ENCODE measurements at regions not wholly inside any gene's neighbourhood (a gene's known extent, or its start where the extent isn't known, plus 50 kb on each side); places are given as distances from the start of the nearest gene placed in this dataset.
"Not testable (repeated sequence)": the region's sequence is repeated elsewhere in the genome, so short reads cannot be mapped to it uniquely, and the experiment has no call there.

- DNase-seq: not testable (repeated sequence)
Observed at GRCh38 chr6:100223952-100224351, 229.9 kb upstream of the MCHR2 start.

- no peak for DNase-seq
Observed at GRCh38 chr6:100220543-100220942, 226.5 kb upstream of the MCHR2 start.

- peak; percentile 12 for DNase-seq
Observed at GRCh38 chr6:100217225-100218012, 223.4 kb upstream of the MCHR2 start.

- no peak for DNase-seq
Observed at GRCh38 chr6:100216760-100217159, 222.7 kb upstream of the MCHR2 start.

- no peak for DNase-seq
Observed at GRCh38 chr6:100212131-100212530, 218.1 kb upstream of the MCHR2 start.

- no peak for DNase-seq
Observed at GRCh38 chr6:100210137-100211117, 216.4 kb upstream of the MCHR2 start.

GRCh38 chr6:100209323-100210136 lies 215.5 kb upstream of the MCHR2 start:
- DNase-seq: no peak

- peak; percentile 94 for DNase-seq
Observed at GRCh38 chr6:100203400-100203799, 209.4 kb upstream of the MCHR2 start.

- peak; percentile 91 for DNase-seq
Observed at GRCh38 chr6:100202417-100203194, 208.6 kb upstream of the MCHR2 start.

- not testable (repeated sequence) for DNase-seq
Observed at GRCh38 chr6:100196214-100196982, 202.4 kb upstream of the MCHR2 start.

- not testable (repeated sequence) for DNase-seq
Observed at GRCh38 chr6:100195244-100195643, 201.2 kb upstream of the MCHR2 start.

GRCh38 chr6:100194535-100194934 lies 200.5 kb upstream of the MCHR2 start:
- no peak for DNase-seq

GRCh38 chr6:100188754-100189153 lies 194.7 kb upstream of the MCHR2 start:
- no peak for DNase-seq

- no peak for DNase-seq
Observed at GRCh38 chr6:100186552-100186951, 192.5 kb upstream of the MCHR2 start.

- no peak for DNase-seq
Observed at GRCh38 chr6:100185615-100186014, 191.6 kb upstream of the MCHR2 start.

- DNase-seq: no peak
Observed at GRCh38 chr6:100184473-100184872, 190.4 kb upstream of the MCHR2 start.

GRCh38 chr6:100182313-100182712 lies 188.3 kb upstream of the MCHR2 start:
- no peak for DNase-seq

- DNase-seq: no peak
Observed at GRCh38 chr6:100181309-100181708, 187.3 kb upstream of the MCHR2 start.

- no peak for DNase-seq
Observed at GRCh38 chr6:100179576-100179975, 185.6 kb upstream of the MCHR2 start.

GRCh38 chr6:100177956-100178355 lies 183.9 kb upstream of the MCHR2 start:
- peak; percentile 16 for DNase-seq

Data from NCI-H226 (cell line).